ENCODE measurements at regions not wholly inside any gene's neighbourhood (a gene's known extent, or its start where the extent isn't known, plus 50 kb on each side); places are given as distances from the start of the nearest gene placed in this dataset.
"Not testable (repeated sequence)": the region's sequence is repeated elsewhere in the genome, so short reads cannot be mapped to it uniquely, and the experiment has no call there.

DNA sequence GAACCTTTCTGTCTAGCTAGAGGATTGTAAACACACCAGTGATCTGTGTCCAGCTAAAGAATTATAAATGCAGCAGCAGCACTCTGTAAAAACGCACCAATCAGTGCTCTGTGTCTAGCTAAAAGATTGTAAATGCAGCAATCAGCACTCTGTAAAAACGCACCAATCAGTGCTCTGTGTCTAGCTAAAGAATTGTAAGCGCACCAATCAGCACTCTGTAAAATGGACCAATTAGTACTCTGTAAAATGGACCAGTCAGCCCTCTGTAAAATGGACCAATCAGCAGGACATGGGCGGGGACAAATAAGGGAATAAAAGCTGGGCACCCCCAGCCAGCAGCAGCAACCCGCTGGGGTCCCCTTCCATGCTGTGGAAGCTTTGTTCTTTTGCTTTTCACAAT is 204.1 kb upstream of the UBL3 start:
- not testable (repeated sequence) for DNase-seq

GRCh38 chr13:30053939-30054338 is 203.5 kb upstream of the UBL3 start:
- DNase-seq, result no peak

DNA sequence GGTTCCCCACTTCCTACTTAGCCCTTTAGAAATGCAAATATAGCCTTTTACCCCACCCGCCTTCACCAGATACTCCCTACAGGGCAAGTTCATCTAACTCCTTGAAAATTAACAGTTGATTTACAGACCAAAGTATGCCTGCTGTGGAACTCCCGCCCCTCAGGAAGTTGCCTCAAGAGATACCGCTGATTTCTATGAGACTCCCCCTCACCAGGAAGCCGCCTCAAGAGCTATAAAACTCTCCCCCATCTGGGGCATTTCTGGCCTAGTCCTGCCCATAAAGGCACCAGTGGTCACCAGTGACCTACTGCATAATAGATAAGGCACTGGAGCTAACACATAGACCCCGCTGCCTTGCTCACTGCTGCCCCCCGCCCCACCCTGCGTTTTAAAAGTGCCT is 201.7 kb upstream of the UBL3 start:
- DNase-seq, result no peak

- no peak for DNase-seq
Measured at GRCh38 chr13:30051531-30052060, 201.2 kb upstream of the UBL3 start.

GRCh38 chr13:30049692-30050091 is 199.3 kb upstream of the UBL3 start:
- no peak for DNase-seq

- DNase-seq, result no peak
Measured at GRCh38 chr13:30047154-30047874, 196.9 kb upstream of the UBL3 start.

GRCh38 chr13:30045916-30046704 is 195.7 kb upstream of the UBL3 start:
- DNase-seq, result no peak

DNA sequence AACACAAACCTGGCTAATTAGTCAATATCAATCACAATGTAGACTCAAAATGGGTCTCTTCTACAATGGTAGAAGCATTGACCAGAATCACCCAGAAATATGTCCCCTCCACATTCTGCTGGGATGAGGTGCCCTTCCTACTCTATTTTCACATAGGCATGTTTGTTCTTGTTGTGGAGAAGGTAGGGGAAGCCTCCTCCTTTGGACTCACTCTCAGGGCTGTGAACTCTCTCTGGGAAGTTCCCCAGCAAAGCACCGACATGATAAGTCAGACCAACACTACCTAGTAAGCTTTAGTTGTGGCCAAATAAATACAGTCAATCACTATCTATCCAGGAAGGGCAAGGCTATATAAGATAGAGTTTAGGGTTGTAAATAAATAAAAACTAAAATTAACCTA is 194.5 kb upstream of the UBL3 start:
- no peak for DNase-seq

- DNase-seq, result no peak
Measured at GRCh38 chr13:30043631-30043925, 193.2 kb upstream of the UBL3 start.

DNA sequence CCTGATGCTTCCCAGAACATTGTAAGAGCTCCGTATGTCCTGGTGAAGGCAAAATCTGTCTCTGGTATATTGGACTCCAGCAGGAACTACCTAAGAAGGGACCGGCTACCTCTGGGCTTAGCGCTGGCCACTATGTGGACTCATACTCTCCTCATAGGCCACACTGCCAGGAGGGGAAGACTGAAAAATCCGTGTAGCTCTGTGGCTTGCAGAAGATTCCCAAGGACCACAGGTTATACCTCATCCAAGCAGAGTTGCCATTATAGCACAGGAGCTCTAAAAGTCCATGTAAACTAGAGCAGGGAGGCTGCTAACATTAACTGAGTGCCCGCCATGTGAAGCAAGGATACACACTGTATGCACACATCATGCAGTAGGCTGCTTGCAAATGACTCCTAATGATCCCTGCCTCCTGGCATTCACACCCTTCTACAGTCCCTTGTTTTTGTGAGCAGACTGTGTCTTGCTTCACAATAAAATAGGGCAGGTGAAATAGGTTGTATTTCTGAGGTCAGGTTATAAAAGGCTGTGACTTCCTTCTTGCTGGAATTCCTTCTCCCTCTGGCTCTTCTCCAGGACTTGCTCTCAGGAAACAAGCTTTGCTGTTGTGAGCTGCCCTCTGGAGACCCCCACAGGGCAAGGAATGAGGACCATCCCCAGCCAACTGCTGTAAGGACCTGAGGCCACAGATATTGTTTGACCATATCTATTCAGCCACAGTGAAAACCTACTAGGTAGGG is 192.6 kb upstream of the UBL3 start:
- DNase-seq, result no peak

DNA sequence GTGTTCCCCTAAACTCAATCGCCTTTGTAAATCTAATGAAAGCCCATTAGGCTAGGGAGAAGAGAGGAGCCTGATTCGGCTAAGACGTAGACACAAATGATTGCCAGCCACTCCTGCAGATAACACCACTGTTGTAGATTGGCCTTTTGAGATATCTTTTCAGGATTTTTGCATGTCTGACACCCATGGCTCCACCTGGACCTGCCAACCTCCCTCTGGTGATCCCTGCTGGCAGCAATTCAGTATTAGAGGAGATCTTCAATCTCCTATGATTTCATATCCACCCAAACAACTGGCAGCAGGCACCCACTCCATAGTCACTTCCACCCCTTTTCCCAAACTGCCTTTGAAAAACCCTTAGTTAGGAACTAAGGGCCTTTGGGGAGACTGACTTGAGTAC is 191.9 kb upstream of the UBL3 start:
- DNase-seq, result no peak

DNA sequence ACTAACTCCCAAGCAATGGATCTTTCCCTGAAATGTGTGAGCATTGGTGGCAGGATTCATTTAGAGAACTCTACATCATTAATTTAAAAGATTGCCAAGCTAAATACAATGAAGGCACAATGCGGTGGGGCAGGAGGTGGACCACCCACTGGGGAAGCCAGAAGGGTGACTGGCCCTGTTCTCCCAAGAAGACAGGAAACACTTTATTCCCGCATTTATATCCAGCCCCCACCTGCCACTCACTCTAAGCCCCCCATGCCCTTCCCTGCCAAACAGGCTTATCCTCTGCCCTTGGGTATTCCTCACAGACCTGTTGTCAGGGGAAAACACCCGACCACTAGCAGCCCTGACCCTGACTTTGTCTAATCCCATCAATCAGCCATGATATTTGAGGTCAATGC is 189.1 kb upstream of the UBL3 start:
- DNase-seq, result no peak

DNA sequence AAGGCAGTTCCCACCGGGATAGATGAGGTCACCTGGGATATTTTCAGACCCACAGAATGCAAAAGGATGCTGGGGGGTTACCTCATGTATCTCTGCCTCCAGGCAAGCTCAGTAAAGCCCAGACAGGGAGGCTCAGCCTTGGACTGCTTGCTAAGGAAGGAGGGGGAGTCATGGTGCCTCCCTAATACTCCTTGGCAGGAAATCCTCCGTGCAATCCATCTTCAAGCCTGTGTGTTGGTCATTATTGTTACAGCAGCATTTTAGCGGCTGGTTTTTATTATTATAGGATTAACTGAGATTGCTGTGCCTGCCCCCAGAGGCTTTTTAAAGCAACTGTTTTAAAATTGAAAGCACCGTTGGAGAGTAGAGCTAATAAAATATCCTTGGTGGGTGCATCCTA is 188.5 kb upstream of the UBL3 start:
- DNase-seq, result peak; percentile 35

- DNase-seq, result no peak
Measured at GRCh38 chr13:30037766-30038165, 187.3 kb upstream of the UBL3 start.

DNA sequence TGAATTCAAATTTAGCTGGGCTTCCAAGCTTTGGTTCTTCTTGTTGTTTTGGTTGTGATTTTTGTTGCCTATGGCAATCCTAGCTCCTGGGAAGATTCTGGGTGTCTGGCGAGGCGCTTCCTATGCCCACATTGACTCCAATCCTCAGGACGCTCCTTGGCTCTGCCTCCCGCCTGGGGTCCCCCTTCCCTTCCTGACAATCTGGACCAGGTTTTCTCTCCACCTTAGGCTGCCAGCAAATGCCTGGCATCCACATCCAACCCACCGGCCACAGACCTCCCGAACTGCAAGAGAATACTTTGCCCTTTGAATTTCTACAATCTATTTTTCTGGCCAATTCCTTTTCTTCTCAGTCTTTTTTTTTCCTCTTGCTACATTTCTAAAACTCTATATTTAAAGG is 186.9 kb upstream of the UBL3 start:
- DNase-seq, result no peak

- DNase-seq, result no peak
Measured at GRCh38 chr13:30034458-30034795, 184.0 kb upstream of the UBL3 start.

GRCh38 chr13:30033681-30034457 is 183.5 kb upstream of the UBL3 start:
- peak; percentile 35 for DNase-seq

- no peak for DNase-seq
Measured at GRCh38 chr13:30032263-30032662, 181.8 kb upstream of the UBL3 start.

DNA sequence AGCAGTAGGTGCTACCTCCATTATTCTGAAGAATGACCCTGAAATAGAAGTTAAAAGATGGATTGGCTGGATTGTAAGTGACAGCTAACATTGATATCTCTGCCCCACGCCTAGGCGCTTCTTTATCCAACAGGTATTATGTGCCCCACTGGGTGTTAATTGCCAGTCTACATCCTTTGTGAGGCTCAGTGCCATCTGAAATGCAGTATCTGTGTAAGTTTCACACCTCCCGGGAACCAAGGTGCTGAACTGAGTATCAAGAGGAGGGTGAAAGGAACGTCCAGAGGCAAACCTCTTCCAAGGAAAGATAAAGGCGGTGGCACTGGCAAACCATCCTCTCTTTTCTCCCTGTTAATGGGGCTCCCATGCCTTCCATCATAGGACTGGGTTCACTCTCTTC is 181.1 kb upstream of the UBL3 start:
- no peak for DNase-seq

- no peak for DNase-seq
Measured at GRCh38 chr13:30030141-30030750, 179.8 kb upstream of the UBL3 start.

GRCh38 chr13:30027569-30028455 is 177.4 kb upstream of the UBL3 start:
- no peak for DNase-seq

DNA sequence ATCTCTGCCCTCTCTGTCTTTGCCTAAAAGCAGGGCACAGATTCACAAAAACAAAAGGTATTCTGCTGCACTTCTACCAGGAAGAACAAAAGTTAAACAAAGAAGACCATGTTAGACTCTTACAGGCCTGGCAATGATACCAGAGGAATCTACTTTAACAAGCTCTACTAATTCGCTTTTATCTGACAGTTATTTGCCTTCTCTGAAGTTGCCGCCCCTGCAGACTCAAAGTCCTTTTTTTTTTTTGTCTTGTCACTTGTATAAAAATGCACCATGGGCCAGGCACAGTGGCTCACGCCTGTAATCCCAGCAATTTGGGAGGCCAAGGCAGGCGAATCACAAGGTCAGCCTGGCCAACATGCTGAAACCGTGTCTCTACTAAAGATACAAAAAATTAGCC is 176.5 kb upstream of the UBL3 start:
- no peak for DNase-seq
